ENCODE measurements at regions not wholly inside any gene's neighbourhood (a gene's known extent, or its start where the extent isn't known, plus 50 kb on each side); places are given as distances from the start of the nearest gene placed in this dataset.

DNA sequence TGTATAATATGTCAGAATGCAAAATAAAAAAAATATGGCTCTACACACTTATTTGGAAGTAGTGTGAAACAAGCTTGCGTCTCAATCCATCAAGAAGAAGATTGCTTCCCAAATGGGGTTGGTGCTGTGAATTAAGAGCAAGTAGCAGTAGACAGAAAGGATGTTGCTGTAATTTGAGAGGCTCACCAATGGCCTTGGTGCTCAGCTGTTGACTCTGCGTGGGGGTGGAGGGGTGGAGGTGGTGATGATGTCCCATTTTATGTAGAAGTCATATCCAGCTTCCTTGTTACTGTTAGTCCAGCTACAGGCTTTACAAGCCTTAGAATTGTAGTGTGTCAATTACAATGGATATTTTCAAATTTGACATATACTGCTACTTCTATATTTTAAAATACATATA lies 223.4 kb upstream of the RND3 start:
- TF ChIP-seq, protein P1, sequence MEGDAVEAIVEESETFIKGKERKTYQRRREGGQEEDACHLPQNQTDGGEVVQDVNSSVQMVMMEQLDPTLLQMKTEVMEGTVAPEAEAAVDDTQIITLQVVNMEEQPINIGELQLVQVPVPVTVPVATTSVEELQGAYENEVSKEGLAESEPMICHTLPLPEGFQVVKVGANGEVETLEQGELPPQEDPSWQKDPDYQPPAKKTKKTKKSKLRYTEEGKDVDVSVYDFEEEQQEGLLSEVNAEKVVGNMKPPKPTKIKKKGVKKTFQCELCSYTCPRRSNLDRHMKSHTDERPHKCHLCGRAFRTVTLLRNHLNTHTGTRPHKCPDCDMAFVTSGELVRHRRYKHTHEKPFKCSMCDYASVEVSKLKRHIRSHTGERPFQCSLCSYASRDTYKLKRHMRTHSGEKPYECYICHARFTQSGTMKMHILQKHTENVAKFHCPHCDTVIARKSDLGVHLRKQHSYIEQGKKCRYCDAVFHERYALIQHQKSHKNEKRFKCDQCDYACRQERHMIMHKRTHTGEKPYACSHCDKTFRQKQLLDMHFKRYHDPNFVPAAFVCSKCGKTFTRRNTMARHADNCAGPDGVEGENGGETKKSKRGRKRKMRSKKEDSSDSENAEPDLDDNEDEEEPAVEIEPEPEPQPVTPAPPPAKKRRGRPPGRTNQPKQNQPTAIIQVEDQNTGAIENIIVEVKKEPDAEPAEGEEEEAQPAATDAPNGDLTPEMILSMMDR (IDR thresholded peaks at IDR 0.05; ENCODE audit: low read depth, low read length), result no peak
- TF ChIP-seq EZH2phosphoT487 (IDR thresholded peaks at IDR 0.05; ENCODE audit: low read depth), result no peak

All from OCI-LY3 (cell line).